ENCODE measurements at regions not wholly inside any gene's neighbourhood (a gene's known extent, or its start where the extent isn't known, plus 50 kb on each side); places are given as distances from the start of the nearest gene placed in this dataset.

GRCh38 chr2:128380961-128381938 lies 62.6 kb upstream of the HS6ST1 start:
- DNase-seq, result no peak

GRCh38 chr2:128384446-128384845 lies 65.8 kb upstream of the HS6ST1 start:
- DNase-seq, result no peak

GRCh38 chr2:128384956-128385355 lies 66.3 kb upstream of the HS6ST1 start:
- DNase-seq, result no peak

- no peak for DNase-seq
These were observed 66.7 kb upstream of the HS6ST1 start for GRCh38 chr2:128385365-128385764.

GRCh38 chr2:128386066-128386465 lies 67.4 kb upstream of the HS6ST1 start:
- no peak for DNase-seq

- no peak for DNase-seq
These were observed 69.9 kb upstream of the HS6ST1 start for GRCh38 chr2:128388499-128388941.

- no peak for DNase-seq
These were observed 70.9 kb upstream of the HS6ST1 start for GRCh38 chr2:128389388-128390086.

- DNase-seq, result no peak
These were observed 71.8 kb upstream of the HS6ST1 start for GRCh38 chr2:128390256-128390990.

- no peak for DNase-seq
These were observed 72.4 kb upstream of the HS6ST1 start for GRCh38 chr2:128390991-128391630.

- no peak for DNase-seq
These were observed 73.0 kb upstream of the HS6ST1 start for GRCh38 chr2:128391679-128392078.

GRCh38 chr2:128392207-128392606 lies 73.5 kb upstream of the HS6ST1 start:
- DNase-seq, result no peak

GRCh38 chr2:128394007-128394730 lies 75.5 kb upstream of the HS6ST1 start:
- DNase-seq, result no peak

- DNase-seq, result no peak
These were observed 76.5 kb upstream of the HS6ST1 start for GRCh38 chr2:128395196-128395595.

GRCh38 chr2:128395640-128396499 lies 77.2 kb upstream of the HS6ST1 start:
- DNase-seq, result no peak

- DNase-seq, result no peak
These were observed 77.8 kb upstream of the HS6ST1 start for GRCh38 chr2:128396500-128396891.

GRCh38 chr2:128396946-128397345 lies 78.3 kb upstream of the HS6ST1 start:
- no peak for DNase-seq

GRCh38 chr2:128399256-128399655 lies 80.6 kb upstream of the HS6ST1 start:
- no peak for DNase-seq

- no peak for DNase-seq
These were observed 81.1 kb upstream of the HS6ST1 start for GRCh38 chr2:128399690-128400291.

- DNase-seq, result no peak
These were observed 83.0 kb upstream of the HS6ST1 start for GRCh38 chr2:128401680-128402079.

- no peak for DNase-seq
These were observed 84.4 kb upstream of the HS6ST1 start for GRCh38 chr2:128402911-128403670.

Measured in stimulated activated CD4-positive, alpha-beta T cell treated with anti-CD3 and anti-CD28 coated beads, Interleukin-2, amount 100 ng/mL, for 24 hours (primary cell).